IMR-90 (cell line): ENCODE measurements at regions not wholly inside any gene's neighbourhood (a gene's known extent, or its start where the extent isn't known, plus 50 kb on each side); places are given as distances from the start of the nearest gene placed in this dataset.
"Not testable (repeated sequence)": the region's sequence is repeated elsewhere in the genome, so short reads cannot be mapped to it uniquely, and the experiment has no call there.

Experiments
- NFE2L2 ChIP-seq: fragments of 150-350 bp; IDR thresholded peaks from 2 replicates; pipeline ENCODE4 v1.6.1; 2016; ENCODE audit warnings: low read depth, mild to moderate bottlenecking, low read length
- POLR2A ChIP-seq: IDR thresholded peaks from 2 replicates; pipeline ENCODE4 v1.6.1; 2012; ENCODE audit warnings: mild to moderate bottlenecking, low read depth, low read length
- RAD21 ChIP-seq: IDR thresholded peaks from 2 replicates; pipeline ENCODE4 v1.6.1; 2012; ENCODE audit warnings: low read length, improper control_type of control experiment
- TF ChIP-seq, protein P1 (sequence below): conservative IDR thresholded peaks from 2 replicates; pipeline ENCODE4 v1.5.1; 2012; ENCODE audit warnings: mild to moderate bottlenecking, low read depth, low read length, improper control_type of control experiment
- TF ChIP-seq, protein P2 (sequence below): fragments of 150-350 bp; IDR thresholded peaks from 2 replicates; pipeline ENCODE4 v1.6.1; 2017; ENCODE audit warnings: mild to moderate bottlenecking, antibody characterized with exemption, low read length, low read depth

DNA sequence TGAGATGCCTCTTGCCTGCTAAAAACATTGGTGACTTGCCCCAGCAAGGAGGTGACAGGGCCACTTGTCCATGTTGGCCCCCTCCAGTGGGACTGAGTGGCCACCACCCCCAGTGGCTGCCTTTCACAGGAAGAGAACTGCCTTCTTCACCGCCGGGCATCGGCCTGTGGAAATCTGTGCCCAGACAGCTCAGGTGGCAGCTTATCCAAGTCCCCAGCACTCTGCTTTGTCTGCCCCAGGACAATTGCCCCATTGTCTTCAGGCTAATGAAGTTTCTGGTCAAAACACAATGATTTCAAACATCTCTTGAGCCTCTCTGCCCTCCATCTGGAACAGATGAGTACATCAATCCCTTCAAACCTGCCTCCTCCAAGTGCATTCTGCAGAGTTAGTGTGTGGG lies 99.1 kb upstream of the PLGLB2 start:
- not testable (repeated sequence) for TF ChIP-seq POLR2A, NFE2L2, RAD21
- TF ChIP-seq, protein P1, sequence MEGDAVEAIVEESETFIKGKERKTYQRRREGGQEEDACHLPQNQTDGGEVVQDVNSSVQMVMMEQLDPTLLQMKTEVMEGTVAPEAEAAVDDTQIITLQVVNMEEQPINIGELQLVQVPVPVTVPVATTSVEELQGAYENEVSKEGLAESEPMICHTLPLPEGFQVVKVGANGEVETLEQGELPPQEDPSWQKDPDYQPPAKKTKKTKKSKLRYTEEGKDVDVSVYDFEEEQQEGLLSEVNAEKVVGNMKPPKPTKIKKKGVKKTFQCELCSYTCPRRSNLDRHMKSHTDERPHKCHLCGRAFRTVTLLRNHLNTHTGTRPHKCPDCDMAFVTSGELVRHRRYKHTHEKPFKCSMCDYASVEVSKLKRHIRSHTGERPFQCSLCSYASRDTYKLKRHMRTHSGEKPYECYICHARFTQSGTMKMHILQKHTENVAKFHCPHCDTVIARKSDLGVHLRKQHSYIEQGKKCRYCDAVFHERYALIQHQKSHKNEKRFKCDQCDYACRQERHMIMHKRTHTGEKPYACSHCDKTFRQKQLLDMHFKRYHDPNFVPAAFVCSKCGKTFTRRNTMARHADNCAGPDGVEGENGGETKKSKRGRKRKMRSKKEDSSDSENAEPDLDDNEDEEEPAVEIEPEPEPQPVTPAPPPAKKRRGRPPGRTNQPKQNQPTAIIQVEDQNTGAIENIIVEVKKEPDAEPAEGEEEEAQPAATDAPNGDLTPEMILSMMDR = not testable (repeated sequence)
- TF ChIP-seq, protein P2, sequence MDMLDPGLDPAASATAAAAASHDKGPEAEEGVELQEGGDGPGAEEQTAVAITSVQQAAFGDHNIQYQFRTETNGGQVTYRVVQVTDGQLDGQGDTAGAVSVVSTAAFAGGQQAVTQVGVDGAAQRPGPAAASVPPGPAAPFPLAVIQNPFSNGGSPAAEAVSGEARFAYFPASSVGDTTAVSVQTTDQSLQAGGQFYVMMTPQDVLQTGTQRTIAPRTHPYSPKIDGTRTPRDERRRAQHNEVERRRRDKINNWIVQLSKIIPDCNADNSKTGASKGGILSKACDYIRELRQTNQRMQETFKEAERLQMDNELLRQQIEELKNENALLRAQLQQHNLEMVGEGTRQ = not testable (repeated sequence)
